ENCODE measurements at regions not wholly inside any gene's neighbourhood (a gene's known extent, or its start where the extent isn't known, plus 50 kb on each side); places are given as distances from the start of the nearest gene placed in this dataset.
A peak's percentile ranks its signal among the peaks of the same experiment; 100 is the strongest.

- Mint-ChIP-seq H3K27ac (peak overlapping the region; percentile 74), H3K9me3 (no peaks in the 10 kb centered on the region), H3K4me1 (peaks cover 17% of the 10 kb centered on the region), H3K4me3 (no peak overlapping the region), H3K36me3 (ENCODE audit: low read depth) (no peaks in the 10 kb centered on the region), H3K27me3 (ENCODE audit: insufficient read depth, low read depth, poor library complexity) (no peaks in the 10 kb centered on the region)
- no peaks in the 10 kb centered on the region for H3K27me3 ChIP-seq (ENCODE audit: insufficient read depth)
- no peaks in the 10 kb centered on the region for H4K20me1 ChIP-seq (replicated peaks; ENCODE audit: insufficient read depth)
- H3K4me3 ChIP-seq = no peak overlapping the region
- H3F3A ChIP-seq (replicated peaks; ENCODE audit: low read depth) = no peaks in the 10 kb centered on the region
- H3K79me2 ChIP-seq (replicated peaks; ENCODE audit: insufficient read depth) = no peaks in the 10 kb centered on the region
- ATAC-seq (no peak), DNase-seq (ENCODE audit: low spot score) (no peak)
- no peaks in the 10 kb centered on the region for H3K9me2 ChIP-seq (ENCODE audit: insufficient read depth)
- no peaks in the 10 kb centered on the region for H3K36me3 ChIP-seq (ENCODE audit: insufficient read depth)
- H3K27ac ChIP-seq (ENCODE audit: low read depth) = 0 out of 2 replicates have a peak overlapping the region, but pooled peaks have one; percentile 0
- peaks cover 13% of the 10 kb centered on the region for H3K4me1 ChIP-seq (ENCODE audit: insufficient read depth)
- no peak overlapping the region for H2AFZ ChIP-seq
- peak overlapping the region; percentile 6; the same call in 1 of the 2 replicates for H3K4me2 ChIP-seq
- TF ChIP-seq CTCF (conservative IDR thresholded peaks at IDR 0.05; ENCODE audit: low read depth in 2 of 2) (no peak), JUNB (IDR thresholded peaks at IDR 0.05; ENCODE audit: unreplicated experiment) (no peak), ZNF114 (CRISPR knock-in tag; IDR thresholded peaks at IDR 0.05) (no peak), NANOG (IDR thresholded peaks at IDR 0.05; ENCODE audit: borderline replicate concordance) (no peak), EZH2 (IDR thresholded peaks at IDR 0.05; ENCODE audit: low read depth, unreplicated experiment) (no peak), CREB1 (CRISPR knock-in tag; IDR thresholded peaks at IDR 0.05; ENCODE audit: low read depth) (no peak), ZNF331 (CRISPR knock-in tag; IDR thresholded peaks at IDR 0.05; ENCODE audit: low read depth) (no peak), POLR2AphosphoS5 (IDR thresholded peaks at IDR 0.05; ENCODE audit: low read depth) (no peak), STAT1 (IDR thresholded peaks at IDR 0.05; ENCODE audit: unreplicated experiment) (no peak), EZH2phosphoT487 (IDR thresholded peaks at IDR 0.05; ENCODE audit: unreplicated experiment) (no peak), ZNF462 (CRISPR knock-in tag; IDR thresholded peaks at IDR 0.05) (no peak)
- TF ChIP-seq, protein P1, sequence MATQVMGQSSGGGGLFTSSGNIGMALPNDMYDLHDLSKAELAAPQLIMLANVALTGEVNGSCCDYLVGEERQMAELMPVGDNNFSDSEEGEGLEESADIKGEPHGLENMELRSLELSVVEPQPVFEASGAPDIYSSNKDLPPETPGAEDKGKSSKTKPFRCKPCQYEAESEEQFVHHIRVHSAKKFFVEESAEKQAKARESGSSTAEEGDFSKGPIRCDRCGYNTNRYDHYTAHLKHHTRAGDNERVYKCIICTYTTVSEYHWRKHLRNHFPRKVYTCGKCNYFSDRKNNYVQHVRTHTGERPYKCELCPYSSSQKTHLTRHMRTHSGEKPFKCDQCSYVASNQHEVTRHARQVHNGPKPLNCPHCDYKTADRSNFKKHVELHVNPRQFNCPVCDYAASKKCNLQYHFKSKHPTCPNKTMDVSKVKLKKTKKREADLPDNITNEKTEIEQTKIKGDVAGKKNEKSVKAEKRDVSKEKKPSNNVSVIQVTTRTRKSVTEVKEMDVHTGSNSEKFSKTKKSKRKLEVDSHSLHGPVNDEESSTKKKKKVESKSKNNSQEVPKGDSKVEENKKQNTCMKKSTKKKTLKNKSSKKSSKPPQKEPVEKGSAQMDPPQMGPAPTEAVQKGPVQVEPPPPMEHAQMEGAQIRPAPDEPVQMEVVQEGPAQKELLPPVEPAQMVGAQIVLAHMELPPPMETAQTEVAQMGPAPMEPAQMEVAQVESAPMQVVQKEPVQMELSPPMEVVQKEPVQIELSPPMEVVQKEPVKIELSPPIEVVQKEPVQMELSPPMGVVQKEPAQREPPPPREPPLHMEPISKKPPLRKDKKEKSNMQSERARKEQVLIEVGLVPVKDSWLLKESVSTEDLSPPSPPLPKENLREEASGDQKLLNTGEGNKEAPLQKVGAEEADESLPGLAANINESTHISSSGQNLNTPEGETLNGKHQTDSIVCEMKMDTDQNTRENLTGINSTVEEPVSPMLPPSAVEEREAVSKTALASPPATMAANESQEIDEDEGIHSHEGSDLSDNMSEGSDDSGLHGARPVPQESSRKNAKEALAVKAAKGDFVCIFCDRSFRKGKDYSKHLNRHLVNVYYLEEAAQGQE (IDR thresholded peaks at IDR 0.05; ENCODE audit: unreplicated experiment) = no peak
- TF ChIP-seq, protein P2, sequence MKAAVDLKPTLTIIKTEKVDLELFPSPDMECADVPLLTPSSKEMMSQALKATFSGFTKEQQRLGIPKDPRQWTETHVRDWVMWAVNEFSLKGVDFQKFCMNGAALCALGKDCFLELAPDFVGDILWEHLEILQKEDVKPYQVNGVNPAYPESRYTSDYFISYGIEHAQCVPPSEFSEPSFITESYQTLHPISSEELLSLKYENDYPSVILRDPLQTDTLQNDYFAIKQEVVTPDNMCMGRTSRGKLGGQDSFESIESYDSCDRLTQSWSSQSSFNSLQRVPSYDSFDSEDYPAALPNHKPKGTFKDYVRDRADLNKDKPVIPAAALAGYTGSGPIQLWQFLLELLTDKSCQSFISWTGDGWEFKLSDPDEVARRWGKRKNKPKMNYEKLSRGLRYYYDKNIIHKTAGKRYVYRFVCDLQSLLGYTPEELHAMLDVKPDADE (IDR thresholded peaks at IDR 0.05) = no peak
Measured at GRCh38 chr6:74320715-74321114, 624.7 kb downstream of the CD109 start.

All from GM23338 (cell line).